Psoas muscle (tissue), 7 donors: ENCODE measurements at regions not wholly inside any gene's neighbourhood (a gene's known extent, or its start where the extent isn't known, plus 50 kb on each side); places are given as distances from the start of the nearest gene placed in this dataset.

Experiments
- ATAC-seq, 4 donors: fragments of 200-7000 bp; cut with Tn5 transposase; one replicate each; pipeline ENCODE4 v1.9.1; 2020; ENCODE audit warnings: moderate library complexity in 3 of 4, mild to moderate bottlenecking in 2 of 4
- DNase-seq, 2 donors: peaks; one replicate each; pipeline ENCODE4 v3.0.0-alpha.2; 2020
- H3K27ac ChIP-seq: fragments of 200-600 bp; one replicate; pipeline ENCODE4 v1.8.0; 2022
- H3K27me3 ChIP-seq, 3 donors: fragments of 200-600 bp in 1 of 3; one replicate each; pipeline versions ENCODE4 v1.6.1 to v1.8.0; 2013 to 2022; ENCODE audit warnings: low read length in 2 of 3, mild to moderate bottlenecking in 2 of 3, moderate library complexity in 1 of 3; ENCODE audit not compliant: insufficient read depth in 3 of 3
- H3K36me3 ChIP-seq, 2 donors: fragments of 200-600 bp in 1 of 2; one replicate each; pipeline versions ENCODE4 v1.6.1 to v1.8.0; 2013 to 2022; ENCODE audit warnings: low read depth in 1 of 2, mild to moderate bottlenecking in 1 of 2, moderate library complexity in 1 of 2; ENCODE audit not compliant: insufficient read depth in 1 of 2
- H3K4me1 ChIP-seq: fragments of 200-600 bp; one replicate; pipeline ENCODE4 v1.8.0; 2022
- H3K4me3 ChIP-seq: fragments of 200-600 bp; one replicate; pipeline ENCODE4 v1.8.0; 2022; ENCODE audit warnings: mild to moderate bottlenecking
- H3K9me3 ChIP-seq: fragments of 200-600 bp; one replicate; pipeline ENCODE4 v1.8.0; 2022
- WGBS, 3 donors: extraction: QIAGEN DNeasy Blood & Tissue Kit; methylation state at CpG; one replicate each; pipeline versions ENCODE4 v1.1.6 to v1.1.7; 2013; 5-methylcytosine and 5-hydroxymethylcytosine counted together
- intact Hi-C, 2 donors: fragments of 100-400 bp; cut with DNase I; formaldehyde crosslinking; loops; one replicate each; pipeline versions ENCODE4 v1.11.0 to v1.14.2; 2022
- TF ChIP-seq, protein P1 (sequence below): fragments of 200-600 bp; IDR thresholded peaks from one replicate; pipeline ENCODE4 v1.8.0; 2022; ENCODE audit warnings: antibody characterized with exemption
- donor health status: healthy with polysubstance abuse.
- donor health status: DM: no; HTN: no; CAD: no; lungs with moderate emphysema.
- donor health status: Bipolar disorder and iron deficiency.
- donor health status: healthy.
- donor health status: DM: yes; HTN: yes; CAD: no.
- donor health status: DM: no; HTN: no; CAD: no.
- donor health status: DM: yes; HTN: yes; CAD: no.

DNA sequence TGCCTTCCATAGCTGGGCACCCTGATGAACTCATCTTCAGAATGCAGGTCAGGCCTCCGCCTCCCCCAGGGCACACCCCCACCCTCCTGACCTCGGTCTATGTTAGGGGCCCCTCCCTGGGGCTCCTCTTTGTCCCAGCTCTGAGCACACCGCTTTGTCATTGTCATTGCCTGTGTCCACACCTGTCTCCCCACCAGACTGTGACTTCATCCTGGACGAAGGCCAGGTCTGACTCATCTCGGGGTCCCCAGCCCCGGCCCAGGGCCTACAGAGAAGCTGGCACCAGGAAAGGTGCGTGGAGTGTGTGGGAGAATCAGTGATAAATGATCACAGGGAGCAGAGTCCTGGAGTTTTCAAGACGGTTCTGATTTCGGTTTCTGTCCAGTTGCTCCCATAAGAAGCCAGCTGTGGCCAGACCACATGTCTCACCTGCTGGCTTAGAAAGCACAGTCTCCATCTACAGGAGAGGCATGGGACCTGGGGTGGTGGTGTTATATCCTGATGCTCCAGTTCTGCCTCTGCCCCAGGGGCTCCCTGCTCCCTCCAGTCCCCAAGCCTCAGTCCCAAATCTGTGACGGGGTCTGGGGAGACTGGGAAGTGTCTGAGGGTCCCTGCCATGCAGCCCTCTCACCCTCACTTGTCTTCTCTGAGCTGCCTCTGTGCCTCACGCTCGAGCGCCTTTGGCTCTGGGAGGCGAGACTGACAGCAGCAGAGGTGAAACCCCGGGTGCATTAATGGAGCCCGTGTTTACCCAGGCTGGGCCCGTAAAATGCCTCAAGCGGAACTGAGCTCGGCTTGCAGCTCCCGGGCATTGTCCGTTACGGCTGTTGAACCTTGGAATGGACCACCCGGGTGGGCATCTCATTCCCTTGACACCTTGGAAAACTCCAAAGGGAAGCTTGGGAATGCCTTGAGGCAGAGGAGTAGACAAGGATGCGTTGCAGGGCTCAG, 85.5 kb upstream of the WNT11 start:
- TF ChIP-seq, protein P1, sequence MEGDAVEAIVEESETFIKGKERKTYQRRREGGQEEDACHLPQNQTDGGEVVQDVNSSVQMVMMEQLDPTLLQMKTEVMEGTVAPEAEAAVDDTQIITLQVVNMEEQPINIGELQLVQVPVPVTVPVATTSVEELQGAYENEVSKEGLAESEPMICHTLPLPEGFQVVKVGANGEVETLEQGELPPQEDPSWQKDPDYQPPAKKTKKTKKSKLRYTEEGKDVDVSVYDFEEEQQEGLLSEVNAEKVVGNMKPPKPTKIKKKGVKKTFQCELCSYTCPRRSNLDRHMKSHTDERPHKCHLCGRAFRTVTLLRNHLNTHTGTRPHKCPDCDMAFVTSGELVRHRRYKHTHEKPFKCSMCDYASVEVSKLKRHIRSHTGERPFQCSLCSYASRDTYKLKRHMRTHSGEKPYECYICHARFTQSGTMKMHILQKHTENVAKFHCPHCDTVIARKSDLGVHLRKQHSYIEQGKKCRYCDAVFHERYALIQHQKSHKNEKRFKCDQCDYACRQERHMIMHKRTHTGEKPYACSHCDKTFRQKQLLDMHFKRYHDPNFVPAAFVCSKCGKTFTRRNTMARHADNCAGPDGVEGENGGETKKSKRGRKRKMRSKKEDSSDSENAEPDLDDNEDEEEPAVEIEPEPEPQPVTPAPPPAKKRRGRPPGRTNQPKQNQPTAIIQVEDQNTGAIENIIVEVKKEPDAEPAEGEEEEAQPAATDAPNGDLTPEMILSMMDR: no peak
- Histone ChIP-seq H3K4me1 (no peaks in the 10 kb centered on the region), H3K27me3 (no peaks in the 10 kb centered on the region), H3K4me3 (no peak overlapping the region), H3K9me3 (no peaks in the 10 kb centered on the region), H3K27ac (no peak overlapping the region), H3K36me3 (no peaks in the 10 kb centered on the region)
- 68 to 78% (median 69%) methylated on average over 24 of the region's 24 CpGs for WGBS, 3 donors
- intact Hi-C loops: no loop called here
- ATAC-seq: no peak
- no peak for DNase-seq

DNA sequence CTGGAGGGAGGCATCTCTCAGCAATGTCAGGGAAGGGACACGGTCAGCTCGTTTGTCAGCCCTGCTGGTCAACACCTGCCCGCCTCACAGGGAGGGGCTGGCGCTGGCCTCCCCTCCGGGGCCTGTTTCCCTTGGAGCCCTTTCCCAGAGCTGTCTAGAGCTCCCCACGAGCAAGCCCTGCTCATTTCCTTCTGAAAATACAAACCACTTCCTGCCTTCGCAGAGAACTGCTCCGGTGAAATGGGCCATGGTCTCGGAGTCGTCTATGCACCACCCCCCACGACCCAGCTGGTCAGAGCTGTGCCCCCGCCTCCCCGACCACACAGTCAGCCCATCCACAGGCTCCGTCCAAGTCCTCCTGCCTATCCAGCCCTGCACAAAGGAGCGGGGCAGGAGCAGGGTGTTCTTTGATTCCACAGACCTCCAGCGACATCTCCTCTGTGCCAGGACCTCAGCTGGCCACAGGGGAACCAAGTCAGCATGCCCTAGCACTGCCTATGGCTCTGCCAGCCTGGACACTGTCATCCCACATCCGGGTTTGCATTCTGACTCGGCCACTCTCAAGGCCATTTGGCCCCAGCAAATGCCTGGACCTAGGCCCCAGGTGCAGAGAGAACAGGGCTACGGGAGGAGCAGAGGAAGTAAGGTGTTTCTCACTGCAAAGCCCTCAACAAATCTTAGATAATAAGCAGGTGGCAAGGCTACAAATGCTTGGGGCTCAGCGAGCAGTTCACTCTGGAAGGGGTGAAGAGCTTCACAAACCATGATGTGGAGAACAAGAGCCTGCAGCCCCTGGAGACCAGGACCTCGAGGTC, 82.1 kb upstream of the WNT11 start:
- H3K4me1 ChIP-seq: no peaks in the 10 kb centered on the region
- H3K4me3 ChIP-seq: no peak overlapping the region
- H3K36me3 ChIP-seq: no peaks in the 10 kb centered on the region
- ATAC-seq: no peak
- TF ChIP-seq, protein P1: no peak
- WGBS, 3 donors: 63 to 71% (median 67%) methylated on average over 21 of the region's 21 CpGs
- H3K27me3 ChIP-seq: no peaks in the 10 kb centered on the region
- no peak overlapping the region for H3K27ac ChIP-seq
- no peak for DNase-seq
- H3K9me3 ChIP-seq: no peaks in the 10 kb centered on the region
- intact Hi-C loops: no loop called here

DNA sequence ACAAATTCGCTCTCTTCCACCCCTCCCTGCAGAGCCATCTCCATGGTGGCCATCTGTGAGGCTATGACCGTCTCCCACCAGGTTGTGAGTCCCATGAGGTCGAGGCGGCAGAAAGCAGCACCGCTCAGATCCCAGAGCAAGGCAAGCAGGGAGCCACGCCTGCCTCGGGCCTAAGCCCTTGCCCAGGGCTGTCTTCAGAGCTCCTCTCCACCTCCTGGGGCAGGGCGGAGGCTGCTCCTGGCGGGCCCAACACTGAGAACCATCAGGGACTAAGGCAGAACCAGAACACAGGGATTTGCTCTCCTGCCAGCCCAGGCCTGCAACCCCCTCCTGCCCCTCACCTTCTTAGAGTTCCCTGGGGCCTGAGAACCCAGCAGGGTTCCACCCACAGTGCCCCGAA, 80.9 kb upstream of the WNT11 start:
- DNase-seq: no peak
- Histone ChIP-seq H3K9me3 (no peaks in the 10 kb centered on the region), H3K4me1 (no peaks in the 10 kb centered on the region), H3K27ac (no peak overlapping the region), H3K27me3 (no peaks in the 10 kb centered on the region), H3K4me3 (no peak overlapping the region), H3K36me3 (no peaks in the 10 kb centered on the region)
- TF ChIP-seq, protein P1: no peak
- 90 to 92% (median 91%) methylated on average over 10 of the region's 10 CpGs for WGBS, 3 donors
- ATAC-seq: no peak
- intact Hi-C loops: no loop called here

DNA sequence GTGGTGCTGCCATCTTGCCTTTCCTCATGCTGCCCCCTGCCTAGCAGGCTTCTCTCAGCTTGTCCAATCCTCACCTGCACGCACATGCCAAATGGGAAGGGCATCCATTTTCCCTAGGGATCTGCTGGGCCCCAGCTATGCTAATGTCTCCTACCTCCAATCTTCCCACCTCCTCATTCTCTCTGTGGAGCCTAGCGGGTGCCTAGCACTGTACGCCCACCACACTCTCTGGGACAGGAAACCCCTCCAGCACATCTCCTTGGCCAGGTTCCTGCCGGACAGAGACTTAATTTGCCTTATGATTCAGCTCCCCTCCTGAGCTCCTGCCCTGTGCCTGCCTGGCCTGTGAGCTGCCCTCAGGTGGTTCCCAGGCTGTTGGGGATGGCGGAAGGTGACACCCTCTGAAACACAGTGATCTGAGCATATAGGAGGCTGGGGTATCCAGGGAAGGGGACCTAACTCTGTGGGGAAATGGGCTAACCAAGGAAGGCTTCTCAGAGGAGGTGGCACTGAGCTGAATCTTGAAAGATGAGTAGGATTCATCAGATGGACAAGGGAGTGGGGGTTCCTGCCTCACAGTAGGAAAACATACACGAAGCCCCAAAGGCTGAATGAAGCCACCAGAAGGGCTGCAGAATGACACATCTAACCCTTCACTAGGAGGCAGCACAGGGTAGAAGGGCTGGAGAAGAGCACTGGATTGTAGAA, 79.2 kb upstream of the WNT11 start:
- Histone ChIP-seq H3K36me3 (no peaks in the 10 kb centered on the region), H3K4me1 (no peaks in the 10 kb centered on the region), H3K27ac (no peak overlapping the region), H3K4me3 (no peak overlapping the region), H3K27me3 (no peaks in the 10 kb centered on the region), H3K9me3 (no peaks in the 10 kb centered on the region)
- TF ChIP-seq, protein P1: no peak
- DNase-seq (no peak), ATAC-seq (no peak)
- intact Hi-C loops: no loop called here
- 90 to 91% (median 91%) methylated on average over 6 of the region's 6 CpGs for WGBS, 3 donors
